IPS DF 4.7 (cell line): ENCODE measurements at regions not wholly inside any gene's neighbourhood (a gene's known extent, or its start where the extent isn't known, plus 50 kb on each side); places are given as distances from the start of the nearest gene placed in this dataset.
"Not testable (repeated sequence)": the region's sequence is repeated elsewhere in the genome, so short reads cannot be mapped to it uniquely, and the experiment has no call there.

Experiments
- DNase-seq: peaks from one replicate; pipeline ENCODE4 v3.0.0-alpha.2; 2013; ENCODE audit warnings: low spot score; ENCODE audit errors: extremely low read depth

GRCh38 chr5:124192716-124193115 lies 553.7 kb downstream of the ZNF608 start:
- no peak for DNase-seq

- no peak for DNase-seq
Observed at GRCh38 chr5:124185716-124186115, 560.7 kb downstream of the ZNF608 start.

- DNase-seq, result no peak
Observed at GRCh38 chr5:124182133-124182532, 564.3 kb downstream of the ZNF608 start.

GRCh38 chr5:124180875-124181461 lies 565.5 kb downstream of the ZNF608 start:
- DNase-seq, result no peak

- DNase-seq, result no peak
Observed at GRCh38 chr5:124180299-124180874, 566.1 kb downstream of the ZNF608 start.

- no peak for DNase-seq
Observed at GRCh38 chr5:124179819-124180218, 566.6 kb downstream of the ZNF608 start.

GRCh38 chr5:124178050-124178449 lies 568.4 kb downstream of the ZNF608 start:
- no peak for DNase-seq

- no peak for DNase-seq
Observed at GRCh38 chr5:124176692-124177091, 569.7 kb downstream of the ZNF608 start.

- DNase-seq, result no peak
Observed at GRCh38 chr5:124173386-124173785, 573.1 kb downstream of the ZNF608 start.

GRCh38 chr5:124172389-124173003 lies 573.9 kb downstream of the ZNF608 start:
- DNase-seq, result no peak

- DNase-seq, result not testable (repeated sequence)
Observed at GRCh38 chr5:124168093-124168492, 578.3 kb downstream of the ZNF608 start.

GRCh38 chr5:124162767-124163532 lies 583.5 kb downstream of the ZNF608 start:
- no peak for DNase-seq

GRCh38 chr5:124161266-124161665 lies 585.2 kb downstream of the ZNF608 start:
- no peak for DNase-seq

- no peak for DNase-seq
Observed at GRCh38 chr5:124160265-124160664, 586.2 kb downstream of the ZNF608 start.

GRCh38 chr5:124157320-124157719 lies 589.1 kb downstream of the ZNF608 start:
- no peak for DNase-seq

GRCh38 chr5:124156415-124156996 lies 589.9 kb downstream of the ZNF608 start:
- no peak for DNase-seq

GRCh38 chr5:124154714-124155113 lies 591.7 kb downstream of the ZNF608 start:
- DNase-seq, result no peak

- no peak for DNase-seq
Observed at GRCh38 chr5:124153588-124153987, 592.9 kb downstream of the ZNF608 start.

GRCh38 chr5:124148574-124148973 lies 597.9 kb downstream of the ZNF608 start:
- no peak for DNase-seq

- no peak for DNase-seq
Observed at GRCh38 chr5:124140060-124140459, 606.4 kb downstream of the ZNF608 start.

GRCh38 chr5:124139477-124139876 lies 607.0 kb downstream of the ZNF608 start:
- DNase-seq, result no peak

- no peak for DNase-seq
Observed at GRCh38 chr5:124136609-124137008, 609.8 kb downstream of the ZNF608 start.
